ENCODE measurements at regions not wholly inside any gene's neighbourhood (a gene's known extent, or its start where the extent isn't known, plus 50 kb on each side); places are given as distances from the start of the nearest gene placed in this dataset.

DNA sequence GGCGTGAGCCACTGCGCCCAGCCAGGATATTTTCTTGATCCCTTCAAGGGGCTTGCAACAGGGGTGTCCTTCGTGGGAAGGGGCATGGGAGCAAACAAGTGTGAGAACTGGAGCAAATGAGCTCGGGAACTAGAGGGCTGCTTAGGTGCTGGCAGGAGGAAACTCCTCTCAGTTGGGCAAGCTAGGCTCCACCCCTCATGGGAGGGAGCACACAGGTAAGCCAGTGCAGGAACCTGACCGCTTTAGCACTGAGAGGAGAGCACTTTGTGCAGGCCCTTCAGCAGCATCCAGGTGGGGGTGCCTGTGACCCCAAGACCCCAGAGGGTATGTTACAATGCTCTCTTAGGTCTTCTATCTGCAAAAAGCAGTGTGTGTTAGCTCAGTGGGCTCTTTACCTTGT, 755.4 kb upstream of the MDGA2 start:
- Histone ChIP-seq H3K4me3 (no peak overlapping the region), H3K4me1 (ENCODE audit: insufficient read depth) (no peaks in the 10 kb centered on the region), H3K9me3 (no peaks in the 10 kb centered on the region), H3K27ac (no peak overlapping the region), H3K27me3 (peaks cover 6% of the 10 kb centered on the region), H3K36me3 (no peaks in the 10 kb centered on the region)
- DNase-seq, result no peak
- intact Hi-C loops (cut with DNase I), result no loop called here
- no peak for TF ChIP-seq EP300 (IDR thresholded peaks at IDR 0.05)
- TF ChIP-seq, protein P1, sequence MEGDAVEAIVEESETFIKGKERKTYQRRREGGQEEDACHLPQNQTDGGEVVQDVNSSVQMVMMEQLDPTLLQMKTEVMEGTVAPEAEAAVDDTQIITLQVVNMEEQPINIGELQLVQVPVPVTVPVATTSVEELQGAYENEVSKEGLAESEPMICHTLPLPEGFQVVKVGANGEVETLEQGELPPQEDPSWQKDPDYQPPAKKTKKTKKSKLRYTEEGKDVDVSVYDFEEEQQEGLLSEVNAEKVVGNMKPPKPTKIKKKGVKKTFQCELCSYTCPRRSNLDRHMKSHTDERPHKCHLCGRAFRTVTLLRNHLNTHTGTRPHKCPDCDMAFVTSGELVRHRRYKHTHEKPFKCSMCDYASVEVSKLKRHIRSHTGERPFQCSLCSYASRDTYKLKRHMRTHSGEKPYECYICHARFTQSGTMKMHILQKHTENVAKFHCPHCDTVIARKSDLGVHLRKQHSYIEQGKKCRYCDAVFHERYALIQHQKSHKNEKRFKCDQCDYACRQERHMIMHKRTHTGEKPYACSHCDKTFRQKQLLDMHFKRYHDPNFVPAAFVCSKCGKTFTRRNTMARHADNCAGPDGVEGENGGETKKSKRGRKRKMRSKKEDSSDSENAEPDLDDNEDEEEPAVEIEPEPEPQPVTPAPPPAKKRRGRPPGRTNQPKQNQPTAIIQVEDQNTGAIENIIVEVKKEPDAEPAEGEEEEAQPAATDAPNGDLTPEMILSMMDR (IDR thresholded peaks at IDR 0.05), result no peak
- no peak for TF ChIP-seq POLR2A (IDR thresholded peaks at IDR 0.05)
- 90 to 97% (median 93%) methylated on average over 5 of the region's 5 CpGs for WGBS, 3 donors

GRCh38 chr14:48429512-48429911, 754.1 kb upstream of the MDGA2 start:
- Histone ChIP-seq H3K36me3 (no peaks in the 10 kb centered on the region), H3K9me3 (no peaks in the 10 kb centered on the region), H3K27ac (no peak overlapping the region), H3K4me1 (ENCODE audit: insufficient read depth) (no peaks in the 10 kb centered on the region), H3K27me3 (peaks cover 6% of the 10 kb centered on the region), H3K4me3 (no peak overlapping the region)
- TF ChIP-seq POLR2A (IDR thresholded peaks at IDR 0.05) (no peak), EP300 (IDR thresholded peaks at IDR 0.05) (no peak)
- TF ChIP-seq, protein P1 (IDR thresholded peaks at IDR 0.05), result no peak
- no peak for DNase-seq
- intact Hi-C loops (cut with DNase I), result no loop called here
- 12 to 29% (median 18%) methylated on average over 2 of the region's 2 CpGs for WGBS, 3 donors

- H3K36me3 ChIP-seq, result no peaks in the 10 kb centered on the region
- no peaks in the 10 kb centered on the region for H3K9me3 ChIP-seq
- no peaks in the 10 kb centered on the region for H3K4me1 ChIP-seq (ENCODE audit: insufficient read depth)
- DNase-seq, result no peak
- H3K4me3 ChIP-seq, result no peak overlapping the region
- intact Hi-C loops (cut with DNase I), result no loop called here
- H3K27me3 ChIP-seq, result no peaks in the 10 kb centered on the region
- TF ChIP-seq, protein P1 (IDR thresholded peaks at IDR 0.05), result no peak
- no peak for TF ChIP-seq EP300 (IDR thresholded peaks at IDR 0.05)
- no peak for TF ChIP-seq POLR2A (IDR thresholded peaks at IDR 0.05)
- 89 to 98% (median 90%) methylated on average over 4 of the region's 4 CpGs for WGBS, 3 donors
- no peak overlapping the region for H3K27ac ChIP-seq
Measured at GRCh38 chr14:48417715-48418500, 742.5 kb upstream of the MDGA2 start.

DNA sequence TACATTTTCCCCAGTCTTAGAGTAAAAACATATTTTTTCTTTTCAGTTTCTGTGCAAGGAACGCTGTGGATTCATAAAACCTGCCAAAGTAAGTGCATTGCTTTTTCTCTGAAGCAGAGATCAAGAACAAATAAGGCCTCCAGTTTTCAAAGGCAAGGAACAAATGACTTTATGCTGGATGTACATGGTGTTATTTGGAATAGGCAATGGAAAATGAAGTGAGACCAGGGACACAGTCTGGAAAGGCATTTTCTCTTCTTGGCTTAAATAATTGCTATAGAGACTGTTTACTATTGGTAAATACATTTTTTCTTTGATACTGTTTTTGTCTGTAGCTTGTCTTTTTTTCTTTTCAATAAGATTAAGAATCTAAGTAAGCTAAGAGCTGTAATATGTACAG, 725.9 kb upstream of the MDGA2 start:
- no peak for TF ChIP-seq POLR2A (IDR thresholded peaks at IDR 0.05)
- TF ChIP-seq, protein P1 (IDR thresholded peaks at IDR 0.05), result no peak
- no peak for TF ChIP-seq EP300 (IDR thresholded peaks at IDR 0.05)
- H3K4me3 ChIP-seq, result no peak overlapping the region
- H3K27me3 ChIP-seq, result no peaks in the 10 kb centered on the region
- intact Hi-C loops (cut with DNase I), result no loop called here
- H3K27ac ChIP-seq, result no peak overlapping the region
- no peak for DNase-seq
- H3K4me1 ChIP-seq (ENCODE audit: insufficient read depth), result no peaks in the 10 kb centered on the region
- no peaks in the 10 kb centered on the region for H3K36me3 ChIP-seq
- H3K9me3 ChIP-seq, result no peaks in the 10 kb centered on the region
- 15 to 30% (median 24%) methylated on average over 1 of the region's 1 CpG for WGBS, 3 donors

Data from ovary (tissue), 7 donors.